ENCODE measurements at regions not wholly inside any gene's neighbourhood (a gene's known extent, or its start where the extent isn't known, plus 50 kb on each side); places are given as distances from the start of the nearest gene placed in this dataset.

- no peak overlapping the region for H3K4me3 Mint-ChIP-seq
- no peak for DNase-seq
- POLR2A ChIA-PET: no interaction called here
- Histone ChIP-seq H3K27me3 (replicated peaks in 1 of 4; ENCODE audit: control extremely low read depth in 1 of 4, control insufficient read depth in 3 of 4, insufficient read depth in 4 of 4, low read length in 3 of 4) (no peaks in the 10 kb centered on the region), H3K79me2 (ENCODE audit: control insufficient read depth, insufficient read depth, low read length) (no peaks in the 10 kb centered on the region), H4K20me1 (ENCODE audit: control insufficient read depth, insufficient read depth, low read length, poor library complexity, severe bottlenecking) (no peaks in the 10 kb centered on the region), H3K4me2 (replicated peaks; ENCODE audit: low read depth, low read length, poor library complexity, severe bottlenecking) (no peak overlapping the region), H3K36me3 (replicated peaks in 1 of 2; ENCODE audit: control extremely low read depth in 1 of 2, control insufficient read depth in 1 of 2, extremely low read depth in 1 of 2, insufficient read depth in 2 of 2, low read length in 1 of 2) (no peaks in the 10 kb centered on the region), H3K9me3 (ENCODE audit: control extremely low read depth in 1 of 3, control insufficient read depth in 2 of 3, insufficient read depth in 1 of 3, low read length in 2 of 3) (peaks cover 0 to 9% (median 0%) of the 10 kb centered on the region in 3 donors), H3K27ac (ENCODE audit: low read length in 2 of 2) (no peak overlapping the region), H3K4me1 (ENCODE audit: control insufficient read depth in 2 of 2, insufficient read depth in 2 of 2, low read length in 2 of 2) (no peaks in the 10 kb centered on the region), H2AFZ (ENCODE audit: insufficient read depth, low read depth, low read length, poor library complexity, severe bottlenecking) (no peak overlapping the region), H3K4me3 (ENCODE audit: control extremely low read depth in 1 of 5, extremely low read depth in 1 of 5, insufficient read depth in 1 of 5, low read depth in 2 of 5, low read length in 4 of 5) (no peak overlapping the region), H3K9ac (ENCODE audit: low read length) (no peak overlapping the region)
- H3K27ac Mint-ChIP-seq: no peak overlapping the region
- no peak for ATAC-seq (ENCODE audit: low read depth)
- intact Hi-C loops (cut with micrococcal nuclease): no loop called here
- CTCF ChIA-PET: no interaction called here
- no peaks in the 10 kb centered on the region for H3K4me1 Mint-ChIP-seq
- no peak for TF ChIP-seq EZH2 (IDR thresholded peaks at IDR 0.05; ENCODE audit: borderline replicate concordance, insufficient read depth, low read depth, low read length, poor library complexity, severe bottlenecking)
- TF ChIP-seq CTCF (IDR thresholded peaks at IDR 0.05): no peak
- whole genome bisulfite sequencing (ENCODE audit: insufficient coverage): 87% methylated on average over 3 of the region's 6 CpGs
- H3K27me3 Mint-ChIP-seq: no peaks in the 10 kb centered on the region
- H3K9me3 Mint-ChIP-seq (ENCODE audit: insufficient read depth): peaks cover 12% of the 10 kb centered on the region
These were observed 760.6 kb downstream of the IRX1 start for GRCh38 chr5:4356201-4356600.

- H3K4me2 ChIP-seq (replicated peaks; ENCODE audit: low read depth, low read length, poor library complexity, severe bottlenecking): no peak overlapping the region
- TF ChIP-seq EZH2 (IDR thresholded peaks at IDR 0.05; ENCODE audit: borderline replicate concordance, insufficient read depth, low read depth, low read length, poor library complexity, severe bottlenecking) (no peak), CTCF (IDR thresholded peaks at IDR 0.05) (no peak)
- no peaks in the 10 kb centered on the region for H3K27me3 ChIP-seq (replicated peaks in 1 of 4; ENCODE audit: control extremely low read depth in 1 of 4, control insufficient read depth in 3 of 4, insufficient read depth in 4 of 4, low read length in 3 of 4)
- H3K79me2 ChIP-seq (ENCODE audit: control insufficient read depth, insufficient read depth, low read length): no peaks in the 10 kb centered on the region
- no peaks in the 10 kb centered on the region for H3K4me1 Mint-ChIP-seq
- no peak overlapping the region for H3K27ac ChIP-seq (ENCODE audit: low read length in 2 of 2)
- no peaks in the 10 kb centered on the region for H3K36me3 ChIP-seq (replicated peaks in 1 of 2; ENCODE audit: control extremely low read depth in 1 of 2, control insufficient read depth in 1 of 2, extremely low read depth in 1 of 2, insufficient read depth in 2 of 2, low read length in 1 of 2)
- H2AFZ ChIP-seq (ENCODE audit: insufficient read depth, low read depth, low read length, poor library complexity, severe bottlenecking): no peak overlapping the region
- H3K9me3 Mint-ChIP-seq (ENCODE audit: insufficient read depth): peaks cover 12% of the 10 kb centered on the region
- H3K9me3 ChIP-seq (ENCODE audit: control extremely low read depth in 1 of 3, control insufficient read depth in 2 of 3, insufficient read depth in 1 of 3, low read length in 2 of 3): peaks cover 0 to 3% (median 0%) of the 10 kb centered on the region in 3 donors
- ChIA-PET CTCF (no interaction called here), POLR2A (no interaction called here)
- no peak overlapping the region for H3K4me3 Mint-ChIP-seq
- DNase-seq (no peak), ATAC-seq (ENCODE audit: low read depth) (no peak)
- no CpG with 5 or more reads among the region's 2 CpGs for WGBS (ENCODE audit: insufficient coverage)
- intact Hi-C loops (cut with micrococcal nuclease): no loop called here
- no peaks in the 10 kb centered on the region for H3K4me1 ChIP-seq (ENCODE audit: control insufficient read depth in 2 of 2, insufficient read depth in 2 of 2, low read length in 2 of 2)
- no peaks in the 10 kb centered on the region for H4K20me1 ChIP-seq (ENCODE audit: control insufficient read depth, insufficient read depth, low read length, poor library complexity, severe bottlenecking)
- no peak overlapping the region for H3K4me3 ChIP-seq (ENCODE audit: control extremely low read depth in 1 of 5, extremely low read depth in 1 of 5, insufficient read depth in 1 of 5, low read depth in 2 of 5, low read length in 4 of 5)
- H3K27me3 Mint-ChIP-seq: no peaks in the 10 kb centered on the region
- H3K9ac ChIP-seq (ENCODE audit: low read length): no peak overlapping the region
- no peak overlapping the region for H3K27ac Mint-ChIP-seq
These were observed 764.2 kb downstream of the IRX1 start for GRCh38 chr5:4359847-4360246.
